ENCODE measurements at regions not wholly inside any gene's neighbourhood (a gene's known extent, or its start where the extent isn't known, plus 50 kb on each side); places are given as distances from the start of the nearest gene placed in this dataset.
"Not testable (repeated sequence)": the region's sequence is repeated elsewhere in the genome, so short reads cannot be mapped to it uniquely, and the experiment has no call there.

DNA sequence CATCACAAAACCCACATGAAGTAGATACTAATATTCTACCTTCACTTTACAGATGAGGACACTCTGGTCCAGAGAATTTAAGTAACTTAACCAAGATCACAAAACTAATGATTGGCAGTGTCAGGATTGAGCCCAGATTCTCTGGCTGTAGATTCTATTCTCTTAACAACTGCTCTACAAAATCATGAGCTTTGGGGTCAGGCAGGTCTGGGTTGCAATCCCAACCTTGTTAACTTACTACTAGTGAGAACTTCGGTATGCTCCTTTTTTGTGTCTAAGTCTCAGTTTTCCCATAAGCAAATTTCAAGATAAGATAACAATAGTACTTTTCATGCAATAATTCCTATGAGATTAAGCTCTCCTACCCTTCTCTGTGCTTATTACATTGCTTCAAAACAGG lies 127.5 kb downstream of the SPDYE17 start:
- H3K9me3 Mint-ChIP-seq; H3K4me3 Mint-ChIP-seq (ENCODE audit: low read depth); intact Hi-C loops (cut with micrococcal nuclease); H3K4me1 Mint-ChIP-seq (ENCODE audit: low read depth); DNase-seq (ENCODE audit: low spot score); H3K27ac Mint-ChIP-seq; H3K27me3 Mint-ChIP-seq (ENCODE audit: low read depth); H3K36me3 Mint-ChIP-seq (ENCODE audit: low read depth): not testable (repeated sequence)

GRCh38 chr7:76901944-76902710 lies 130.0 kb downstream of the SPDYE17 start:
- intact Hi-C loops (cut with micrococcal nuclease); H3K36me3 Mint-ChIP-seq (ENCODE audit: low read depth): not testable (repeated sequence)

GRCh38 chr7:76898807-76899206 lies 133.4 kb downstream of the SPDYE17 start:
- H3K4me3 Mint-ChIP-seq (ENCODE audit: low read depth); intact Hi-C loops (cut with micrococcal nuclease); H3K36me3 Mint-ChIP-seq (ENCODE audit: low read depth); H3K4me1 Mint-ChIP-seq (ENCODE audit: low read depth); H3K27me3 Mint-ChIP-seq (ENCODE audit: low read depth); H3K9me3 Mint-ChIP-seq; H3K27ac Mint-ChIP-seq; DNase-seq (ENCODE audit: low spot score): not testable (repeated sequence)

More at GRCh38 chr7:76901944-76902710, 130.0 kb downstream of the SPDYE17 start:
- not testable (repeated sequence) for DNase-seq (ENCODE audit: low spot score); H3K27ac Mint-ChIP-seq; H3K4me3 Mint-ChIP-seq (ENCODE audit: low read depth); H3K9me3 Mint-ChIP-seq; H3K27me3 Mint-ChIP-seq (ENCODE audit: low read depth); H3K4me1 Mint-ChIP-seq (ENCODE audit: low read depth)

DNA sequence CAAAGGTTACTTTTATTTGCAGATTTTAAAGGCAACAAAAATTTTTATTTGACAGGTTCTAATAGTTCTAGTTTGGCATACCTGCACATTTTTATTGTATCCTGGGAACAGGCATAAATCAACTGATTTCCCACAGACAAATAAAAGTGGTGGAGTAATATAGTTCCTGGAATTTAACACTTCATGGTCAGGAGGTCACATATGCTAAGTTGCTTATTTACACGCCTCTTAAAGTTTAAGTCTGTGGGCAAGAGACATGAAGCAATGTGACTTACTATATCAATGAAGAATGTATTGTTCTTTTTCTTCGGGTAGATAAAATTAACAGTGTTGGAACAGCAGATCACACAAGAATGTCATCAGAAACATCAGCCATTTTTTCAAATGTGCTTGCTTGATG lies 135.2 kb downstream of the SPDYE17 start:
- H3K27ac Mint-ChIP-seq; DNase-seq (ENCODE audit: low spot score); H3K4me1 Mint-ChIP-seq (ENCODE audit: low read depth); H3K27me3 Mint-ChIP-seq (ENCODE audit: low read depth); H3K9me3 Mint-ChIP-seq; intact Hi-C loops (cut with micrococcal nuclease); H3K4me3 Mint-ChIP-seq (ENCODE audit: low read depth); H3K36me3 Mint-ChIP-seq (ENCODE audit: low read depth): not testable (repeated sequence)

DNA sequence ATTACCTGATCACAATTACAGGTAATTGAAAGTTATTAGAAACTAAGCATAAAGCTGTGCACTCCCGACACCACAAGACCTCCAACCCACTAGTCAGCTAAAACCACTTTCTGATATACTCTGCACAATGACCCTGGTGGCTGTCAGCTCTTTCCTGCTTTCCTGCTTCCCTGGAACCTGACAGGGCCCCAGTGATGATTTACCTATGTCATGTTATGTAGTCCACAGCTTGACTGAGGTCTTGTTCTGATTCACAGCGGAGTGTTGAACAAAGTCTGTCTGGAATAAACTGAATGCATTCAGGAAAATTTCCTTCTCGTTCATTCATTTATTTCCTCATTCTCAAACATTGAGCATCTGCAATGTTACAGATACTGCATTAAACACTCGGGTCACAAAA lies 136.5 kb downstream of the SPDYE17 start:
- intact Hi-C loops (cut with micrococcal nuclease); H3K4me1 Mint-ChIP-seq (ENCODE audit: low read depth); DNase-seq (ENCODE audit: low spot score); H3K27ac Mint-ChIP-seq; H3K9me3 Mint-ChIP-seq; H3K4me3 Mint-ChIP-seq (ENCODE audit: low read depth); H3K27me3 Mint-ChIP-seq (ENCODE audit: low read depth); H3K36me3 Mint-ChIP-seq (ENCODE audit: low read depth): not testable (repeated sequence)

DNA sequence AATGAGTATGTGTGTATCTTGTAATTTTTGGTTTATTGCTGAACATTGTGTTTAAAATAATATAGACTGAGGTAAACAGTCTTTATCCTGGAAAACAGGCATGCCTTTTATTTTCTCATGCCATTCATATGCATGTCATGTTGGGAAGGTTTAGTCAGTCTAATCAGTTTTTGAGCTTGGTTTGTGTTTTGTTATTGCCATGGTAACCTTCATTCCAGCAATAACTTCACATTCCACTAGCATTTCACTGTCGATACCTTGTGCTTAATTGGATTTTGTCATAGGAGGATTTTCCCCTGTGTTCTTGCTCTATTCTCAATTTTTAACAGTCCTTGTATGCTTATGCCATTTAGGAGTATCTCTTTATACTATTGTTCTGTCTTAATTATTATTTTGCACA lies 140.4 kb downstream of the SPDYE17 start:
- H3K27me3 Mint-ChIP-seq (ENCODE audit: low read depth); H3K9me3 Mint-ChIP-seq; H3K36me3 Mint-ChIP-seq (ENCODE audit: low read depth); H3K27ac Mint-ChIP-seq; H3K4me1 Mint-ChIP-seq (ENCODE audit: low read depth); intact Hi-C loops (cut with micrococcal nuclease); H3K4me3 Mint-ChIP-seq (ENCODE audit: low read depth); DNase-seq (ENCODE audit: low spot score): not testable (repeated sequence)

GRCh38 chr7:76879733-76880288 lies 152.3 kb downstream of the SPDYE17 start:
- H3K4me3 Mint-ChIP-seq (ENCODE audit: low read depth); H3K27ac Mint-ChIP-seq; H3K36me3 Mint-ChIP-seq (ENCODE audit: low read depth); DNase-seq (ENCODE audit: low spot score); intact Hi-C loops (cut with micrococcal nuclease); H3K27me3 Mint-ChIP-seq (ENCODE audit: low read depth); H3K4me1 Mint-ChIP-seq (ENCODE audit: low read depth); H3K9me3 Mint-ChIP-seq: not testable (repeated sequence)

DNA sequence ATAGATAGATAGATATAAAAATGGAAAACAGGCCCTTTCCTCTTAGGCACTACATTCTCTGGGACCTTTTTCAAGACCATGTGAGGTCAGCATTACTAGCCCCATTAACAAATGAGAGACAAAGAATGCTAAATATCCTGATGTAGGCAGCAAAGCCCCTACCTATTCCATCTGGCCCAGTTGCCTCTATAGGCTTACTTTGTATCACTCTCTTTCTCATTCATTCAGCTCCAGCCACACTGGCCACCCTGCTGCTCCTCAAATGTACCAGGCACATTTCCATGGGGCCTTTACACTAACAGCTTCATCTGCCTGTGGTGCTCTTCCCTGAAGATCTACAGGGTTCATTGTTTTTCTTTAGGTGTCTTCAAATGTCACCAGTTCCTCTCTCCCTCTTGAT lies 156.4 kb downstream of the SPDYE17 start:
- H3K4me3 Mint-ChIP-seq (ENCODE audit: low read depth); DNase-seq (ENCODE audit: low spot score); H3K4me1 Mint-ChIP-seq (ENCODE audit: low read depth); H3K27me3 Mint-ChIP-seq (ENCODE audit: low read depth); H3K36me3 Mint-ChIP-seq (ENCODE audit: low read depth); intact Hi-C loops (cut with micrococcal nuclease); H3K9me3 Mint-ChIP-seq; H3K27ac Mint-ChIP-seq: not testable (repeated sequence)

DNA sequence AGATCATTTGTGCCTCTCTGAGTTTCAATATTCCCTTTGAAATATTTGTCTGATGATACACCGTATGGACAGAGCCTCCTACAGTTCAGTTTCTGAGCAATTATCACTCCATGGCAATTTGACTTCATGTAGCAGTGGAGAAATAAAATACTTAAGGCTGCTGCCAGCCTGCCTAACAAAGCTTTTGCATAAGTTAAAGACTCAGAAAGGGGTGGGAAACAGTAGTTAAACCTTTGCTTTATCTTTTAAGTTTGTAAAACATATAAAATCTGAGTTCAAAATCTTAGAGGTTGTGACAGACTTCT lies 161.7 kb downstream of the SPDYE17 start:
- DNase-seq (ENCODE audit: low spot score); H3K4me3 Mint-ChIP-seq (ENCODE audit: low read depth); H3K36me3 Mint-ChIP-seq (ENCODE audit: low read depth); H3K27ac Mint-ChIP-seq; intact Hi-C loops (cut with micrococcal nuclease); H3K9me3 Mint-ChIP-seq; H3K27me3 Mint-ChIP-seq (ENCODE audit: low read depth); H3K4me1 Mint-ChIP-seq (ENCODE audit: low read depth): not testable (repeated sequence)

DNA sequence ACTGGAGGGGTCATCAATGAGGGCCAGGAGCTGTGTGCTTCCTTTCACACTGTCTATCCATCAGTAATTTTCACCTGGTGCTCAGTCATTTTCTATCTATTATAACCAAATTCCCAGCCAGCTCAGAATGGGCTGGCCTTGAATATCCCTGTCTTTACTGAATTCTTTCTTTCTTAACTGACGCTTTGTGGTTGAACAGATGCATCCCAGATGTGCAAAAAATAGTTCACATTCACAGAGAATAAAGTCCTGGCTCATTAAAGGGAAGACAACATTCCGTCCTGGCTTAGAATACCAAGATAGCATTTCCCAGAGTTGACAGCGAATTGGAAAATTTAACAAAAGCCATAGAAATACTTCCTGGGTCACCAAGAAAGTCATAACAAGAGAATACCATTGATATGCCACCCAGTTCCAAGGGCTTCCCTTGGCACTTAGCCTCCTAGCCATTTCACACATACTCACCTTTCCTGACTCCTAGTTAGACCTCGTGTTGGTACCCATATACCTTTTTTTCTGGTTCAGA lies 164.7 kb downstream of the SPDYE17 start:
- H3K27me3 Mint-ChIP-seq (ENCODE audit: low read depth); H3K4me3 Mint-ChIP-seq (ENCODE audit: low read depth); H3K9me3 Mint-ChIP-seq; intact Hi-C loops (cut with micrococcal nuclease); H3K36me3 Mint-ChIP-seq (ENCODE audit: low read depth); DNase-seq (ENCODE audit: low spot score); H3K4me1 Mint-ChIP-seq (ENCODE audit: low read depth); H3K27ac Mint-ChIP-seq: not testable (repeated sequence)

GRCh38 chr7:76863150-76863773 lies 168.9 kb downstream of the SPDYE17 start:
- H3K4me3 Mint-ChIP-seq (ENCODE audit: low read depth); intact Hi-C loops (cut with micrococcal nuclease); H3K9me3 Mint-ChIP-seq; H3K27me3 Mint-ChIP-seq (ENCODE audit: low read depth); DNase-seq (ENCODE audit: low spot score); H3K36me3 Mint-ChIP-seq (ENCODE audit: low read depth); H3K27ac Mint-ChIP-seq; H3K4me1 Mint-ChIP-seq (ENCODE audit: low read depth): not testable (repeated sequence)

GRCh38 chr7:76862241-76862640 lies 169.9 kb downstream of the SPDYE17 start:
- not testable (repeated sequence) for H3K27ac Mint-ChIP-seq; H3K27me3 Mint-ChIP-seq (ENCODE audit: low read depth)

DNA sequence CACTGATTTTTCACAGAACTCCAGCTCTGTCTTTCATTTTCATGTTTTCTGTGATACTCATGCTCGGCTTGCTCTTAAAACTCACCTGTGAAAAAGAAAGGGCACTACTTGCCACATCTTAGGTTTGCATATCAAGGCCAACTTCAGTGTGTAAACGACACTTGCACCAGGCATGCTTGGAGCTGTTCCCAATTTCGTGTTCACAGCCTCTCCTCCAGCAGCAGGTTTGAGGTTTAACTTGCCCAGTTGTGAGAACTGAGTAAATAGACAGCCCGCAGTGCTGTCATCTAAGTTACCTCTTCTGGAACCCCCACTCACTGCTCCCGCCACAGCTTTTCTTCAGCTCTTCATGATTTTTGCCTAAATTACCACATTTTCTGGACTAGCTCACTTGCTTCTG lies 172.2 kb downstream of the SPDYE17 start:
- H3K4me1 Mint-ChIP-seq (ENCODE audit: low read depth); H3K27me3 Mint-ChIP-seq (ENCODE audit: low read depth); H3K4me3 Mint-ChIP-seq (ENCODE audit: low read depth); intact Hi-C loops (cut with micrococcal nuclease); DNase-seq (ENCODE audit: low spot score); H3K9me3 Mint-ChIP-seq; H3K27ac Mint-ChIP-seq; H3K36me3 Mint-ChIP-seq (ENCODE audit: low read depth): not testable (repeated sequence)

More at GRCh38 chr7:76862241-76862640, 169.9 kb downstream of the SPDYE17 start:
- H3K9me3 Mint-ChIP-seq; H3K36me3 Mint-ChIP-seq (ENCODE audit: low read depth); H3K4me3 Mint-ChIP-seq (ENCODE audit: low read depth); DNase-seq (ENCODE audit: low spot score); intact Hi-C loops (cut with micrococcal nuclease); H3K4me1 Mint-ChIP-seq (ENCODE audit: low read depth): not testable (repeated sequence)

Data from activated T-helper 2 cell treated with anti-CD3 and anti-CD28 coated beads, Interferon-gamma antibody, Interleukin-2, Interleukin-4, amounts not matched to agents 10 μg/mL and 5 μg/mL and 100 μg/mL, durations not matched to agents 14 hours and 24 hours and 36 hours (primary cell).